Thyroid gland (tissue), 4 donors: ENCODE measurements at regions not wholly inside any gene's neighbourhood (a gene's known extent, or its start where the extent isn't known, plus 50 kb on each side); places are given as distances from the start of the nearest gene placed in this dataset.

Experiments used
- DNase-seq, 2 donors: peaks; one replicate each; pipeline ENCODE4 v3.0.0-alpha.2; 2019
- H3K27ac ChIP-seq, 3 donors: fragments of 200-600 bp; sonication (generic); 1 replicate in 2 of 3; 2 replicates in 1 of 3; pipeline ENCODE4 v1.5.1; 2016 to 2019; ENCODE audit warnings: mild to moderate bottlenecking in 1 of 3, moderate library complexity in 1 of 3
- H3K27me3 ChIP-seq: fragments of 200-600 bp; sonication (generic); one replicate; pipeline ENCODE4 v1.5.1; 2019
- H3K36me3 ChIP-seq, 2 donors: fragments of 200-600 bp; sonication (generic); one replicate each; pipeline ENCODE4 v1.5.1; 2016 to 2019
- H3K4me1 ChIP-seq, 2 donors: fragments of 200-600 bp; sonication (generic); one replicate each; pipeline ENCODE4 v1.5.1; 2017 to 2019
- H3K4me3 ChIP-seq, 3 donors: fragments of 200-600 bp; sonication (generic); replicated peaks in 1 of 3; 1 replicate in 2 of 3; 2 replicates in 1 of 3; pipeline ENCODE4 v1.5.1; 2016; ENCODE audit warnings: mild to moderate bottlenecking in 1 of 3
- H3K9me3 ChIP-seq: fragments of 200-600 bp; sonication (generic); one replicate; pipeline ENCODE4 v1.5.1; 2017
- CTCF ChIP-seq, 6 experiments: fragments of 200-600 bp in 3 of 6; fragments of 450-650 bp in 3 of 6; sonication (generic) in 3 of 6; IDR thresholded peaks; one replicate each; pipeline ENCODE4 v1.5.1; 2016 to 2019; ENCODE audit warnings: antibody characterized with exemption in 6 of 6, mild to moderate bottlenecking in 2 of 6, inconsistent platforms in 1 of 6, moderate library complexity in 1 of 6
- POLR2A ChIP-seq, 2 donors: fragments of 450-650 bp; IDR thresholded peaks; one replicate each; pipeline ENCODE4 v1.6.1; 2017; ENCODE audit warnings: antibody characterized with exemption in 2 of 2, mild to moderate bottlenecking in 2 of 2, moderate library complexity in 1 of 2
- WGBS, 2 donors: methylation state at CpG; one replicate each; pipeline ENCODE4 v1.1.5; 2017; 5-methylcytosine and 5-hydroxymethylcytosine counted together
- intact Hi-C: fragments of 100-400 bp; cut with DNase I; formaldehyde crosslinking; loops from one replicate; pipeline ENCODE4 v1.15.1; 2023

GRCh38 chr7:32357535-32358277 lies 132.5 kb downstream of the LSM5 start:
- intact Hi-C loops, result no loop called here
- Histone ChIP-seq H3K9me3 (no peaks in the 10 kb centered on the region), H3K4me1 (no peaks in the 10 kb centered on the region), H3K27me3 (no peaks in the 10 kb centered on the region), H3K36me3 (no peaks in the 10 kb centered on the region), H3K4me3 (no peak overlapping the region), H3K27ac (no peak overlapping the region)
- TF ChIP-seq CTCF (IDR thresholded peaks at IDR 0.05) (peak in 4 of 6 experiments; percentile 19 to 46 (median 43)), POLR2A (IDR thresholded peaks at IDR 0.05) (no peak)
- peak in 1 of 2 donors; percentile 2 for DNase-seq
- WGBS, 2 donors, result 44 to 49% methylated on average over 8 of the region's 8 CpGs

GRCh38 chr7:32347244-32347828 lies 142.8 kb downstream of the LSM5 start:
- H3K4me1 ChIP-seq, result no peaks in the 10 kb centered on the region
- intact Hi-C loops, result loop anchor here (10.0 kb wide), 1 partner anchor 123 kb away; no protein-coding TSS in a partner anchor
- H3K36me3 ChIP-seq, result no peaks in the 10 kb centered on the region
- DNase-seq, result peak in 1 of 2 donors; percentile 21
- H3K27me3 ChIP-seq, result no peaks in the 10 kb centered on the region
- H3K27ac ChIP-seq, result no peak overlapping the region
- 74 to 78% methylated on average over 2 of the region's 2 CpGs for WGBS, 2 donors
- H3K9me3 ChIP-seq, result no peaks in the 10 kb centered on the region
- no peak for TF ChIP-seq POLR2A (IDR thresholded peaks at IDR 0.05)
- peak in 3 of 6 experiments; percentile 8 to 55 (median 23) for TF ChIP-seq CTCF (IDR thresholded peaks at IDR 0.05)
- H3K4me3 ChIP-seq, result no peak overlapping the region

- Histone ChIP-seq H3K9me3 (no peaks in the 10 kb centered on the region), H3K27me3 (no peaks in the 10 kb centered on the region), H3K4me1 (no peaks in the 10 kb centered on the region), H3K27ac (no peak overlapping the region), H3K36me3 (no peaks in the 10 kb centered on the region), H3K4me3 (no peak overlapping the region)
- DNase-seq, result no peak
- TF ChIP-seq CTCF (IDR thresholded peaks at IDR 0.05), result no peak
- no peak for TF ChIP-seq POLR2A (IDR thresholded peaks at IDR 0.05)
- WGBS, 2 donors, result 60 to 64% methylated on average over 1 of the region's 1 CpG
- intact Hi-C loops, result loop anchor here (10.0 kb wide), 1 partner anchor 121 kb away; no protein-coding TSS in a partner anchor
Observed at GRCh38 chr7:32346253-32346652, 143.9 kb downstream of the LSM5 start.

GRCh38 chr7:32336726-32337125 lies 153.5 kb downstream of the LSM5 start:
- Histone ChIP-seq H3K27me3 (no peaks in the 10 kb centered on the region), H3K4me1 (no peaks in the 10 kb centered on the region), H3K4me3 (no peak overlapping the region), H3K27ac (no peak overlapping the region), H3K36me3 (no peaks in the 10 kb centered on the region), H3K9me3 (no peaks in the 10 kb centered on the region)
- intact Hi-C loops, result no loop called here
- no peak for DNase-seq
- WGBS, 2 donors, result 63 to 65% methylated on average over 2 of the region's 2 CpGs
- TF ChIP-seq POLR2A (IDR thresholded peaks at IDR 0.05) (no peak), CTCF (IDR thresholded peaks at IDR 0.05) (no peak)

GRCh38 chr7:32335107-32335506 lies 155.1 kb downstream of the LSM5 start:
- Histone ChIP-seq H3K36me3 (no peaks in the 10 kb centered on the region), H3K4me1 (no peaks in the 10 kb centered on the region), H3K4me3 (no peak overlapping the region), H3K27me3 (no peaks in the 10 kb centered on the region), H3K9me3 (no peaks in the 10 kb centered on the region), H3K27ac (no peak overlapping the region)
- WGBS, 2 donors, result 67 to 70% methylated on average over 1 of the region's 1 CpG
- DNase-seq, result no peak
- intact Hi-C loops, result no loop called here
- no peak for TF ChIP-seq POLR2A (IDR thresholded peaks at IDR 0.05)
- no peak for TF ChIP-seq CTCF (IDR thresholded peaks at IDR 0.05)
